HepG2 (cell line): ENCODE measurements at regions not wholly inside any gene's neighbourhood (a gene's known extent, or its start where the extent isn't known, plus 50 kb on each side); places are given as distances from the start of the nearest gene placed in this dataset.

Experiments
- ATAC-seq: fragments of 200-7000 bp; cut with Tn5 transposase; 3 replicates; pipeline ENCODE4 v1.9.1; 2020; ENCODE audit warnings: mild to moderate bottlenecking, moderate library complexity
- BruUV-seq: library from RNA; stranded (reverse); fragments of 400-500 nt; replicated peaks from 2 replicates; lab custom pipeline; 2021; lab: Mats Ljungman, UMichigan
- CTCF ChIA-PET: fragments of 300-600 bp; formaldehyde crosslinking; extraction: SDS; loops from one replicate; lab custom pipeline; 2021; ENCODE audit warnings: low total read pairs, inconsistent platforms, low intra/inter-chr PET ratio; lab: Yijun Ruan, JAX
- POLR2A ChIA-PET: fragments of 350-600 bp; sonication (Branson Sonifier 250); formaldehyde crosslinking; loops from one replicate; lab custom pipeline; 2020; ENCODE audit warnings: antibody characterized with exemption, inconsistent platforms; lab: Yijun Ruan, JAX
- DNase-seq: peaks from one replicate; pipeline ENCODE4 v3.0.0-alpha.2; 2015; ENCODE audit warnings: low spot score
- FAIRE-seq: peaks from 3 replicates; lab custom pipeline; 2011; peaks lifted over from hg19 to GRCh38; lab: Jason Lieb, UNC
- H2AFZ ChIP-seq: one replicate; pipeline ENCODE4 v1.6.1; 2011; ENCODE audit warnings: low read length, inconsistent platforms
- H3K27ac ChIP-seq: fragments of 300-600 bp; 3 replicates; pipeline ENCODE4 v1.8.0; 2011; ENCODE audit warnings: mixed run types, mild to moderate bottlenecking, mixed read lengths, low read length, inconsistent platforms; ENCODE audit not compliant: insufficient read depth; ENCODE audit errors: extremely low read length
- H3K27me3 ChIP-seq, 2 experiments: fragments of 200-600 bp in 1 of 2; 2 replicates in 1 of 2; 3 replicates in 1 of 2; pipeline versions ENCODE4 v1.6.0 to v1.8.0; 2011; ENCODE audit warnings: low read length in 2 of 2, mild to moderate bottlenecking in 2 of 2, moderate library complexity in 2 of 2, inconsistent platforms in 1 of 2; ENCODE audit not compliant: insufficient read depth in 2 of 2, control insufficient read depth in 1 of 2
- H3K36me3 ChIP-seq, 2 experiments: fragments of 200-600 bp in 1 of 2; replicated peaks in 1 of 2; 2 replicates in 1 of 2; 3 replicates in 1 of 2; pipeline versions ENCODE4 v1.5.1 to v1.8.0; 2011; ENCODE audit warnings: low read length in 2 of 2, inconsistent platforms in 1 of 2; ENCODE audit not compliant: insufficient read depth in 2 of 2, control insufficient read depth in 1 of 2
- H3K4me1 ChIP-seq: 2 replicates; pipeline ENCODE4 v1.5.1; 2012; ENCODE audit warnings: low read length, inconsistent platforms; ENCODE audit not compliant: insufficient read depth
- H3K4me2 ChIP-seq: 2 replicates; pipeline ENCODE4 v1.6.0; 2011; ENCODE audit warnings: low read depth, low read length, inconsistent platforms
- H3K4me3 ChIP-seq, 3 experiments: fragments of 200-600 bp in 1 of 3; sonication (generic), shearing (Covaris generic) in 1 of 3; replicated peaks in 1 of 3; 2 replicates each; pipeline ENCODE4 v1.5.1; 2011 to 2016; ENCODE audit warnings: low read length in 3 of 3, inconsistent platforms in 2 of 3, low read depth in 2 of 3, mild to moderate bottlenecking in 2 of 3, control low read depth in 1 of 3, mixed read lengths in 1 of 3; ENCODE audit not compliant: insufficient read depth in 1 of 3
- H3K79me2 ChIP-seq: one replicate; pipeline ENCODE4 v1.6.1; 2011; ENCODE audit warnings: low read length, inconsistent platforms; ENCODE audit not compliant: insufficient read depth
- H3K9ac ChIP-seq: 2 replicates; pipeline ENCODE4 v1.6.0; 2011; ENCODE audit warnings: mild to moderate bottlenecking, low read depth, low read length, inconsistent platforms; ENCODE audit not compliant: insufficient read depth
- H3K9me3 ChIP-seq: 2 replicates; pipeline ENCODE4 v1.5.1; 2012; ENCODE audit warnings: mild to moderate bottlenecking, low read length
- H4K20me1 ChIP-seq: 2 replicates; pipeline ENCODE4 v1.6.0; 2011; ENCODE audit warnings: inconsistent platforms, mild to moderate bottlenecking, low read length, moderate library complexity; ENCODE audit not compliant: insufficient read depth
- RBFOX2 ChIP-seq: fragments of 200-400 bp; formaldehyde crosslinking; IDR thresholded peaks from 2 replicates; pipeline ENCODE4 v1.6.1; 2017; ENCODE audit warnings: low read depth, mild to moderate bottlenecking, low read length
- WGBS: methylation state at CpG from one replicate; pipeline ENCODE4 v1.1.6; 2017; ENCODE audit warnings: low lambda C conversion rate; 5-methylcytosine and 5-hydroxymethylcytosine counted together
- in situ Hi-C: cut with HindIII; loops from 2 replicates; pipeline ENCODE4 v1.10.0; 2017; ENCODE audit warnings: low pct_unique_long_range_greater_than_20kb; ENCODE audit not compliant: extremely low pct_ligation_motif_present
- intact Hi-C: fragments of 100-400 bp; cut with micrococcal nuclease; formaldehyde crosslinking; loops from one replicate; pipeline ENCODE4 v1.10.0; 2022; ENCODE audit not compliant: unreplicated experiment
- TF ChIP-seq, protein P1 (sequence below): sonication (generic); formaldehyde crosslinking; IDR thresholded peaks from 2 replicates; pipeline ENCODE4 v1.8.0; 2022; ENCODE audit warnings: mild to moderate bottlenecking, missing genetic modification reagents, borderline replicate concordance
- TF ChIP-seq, protein P2 (sequence below): fragments of 450-650 bp; IDR thresholded peaks from 2 replicates; pipeline ENCODE4 v1.6.1; 2016

DNA sequence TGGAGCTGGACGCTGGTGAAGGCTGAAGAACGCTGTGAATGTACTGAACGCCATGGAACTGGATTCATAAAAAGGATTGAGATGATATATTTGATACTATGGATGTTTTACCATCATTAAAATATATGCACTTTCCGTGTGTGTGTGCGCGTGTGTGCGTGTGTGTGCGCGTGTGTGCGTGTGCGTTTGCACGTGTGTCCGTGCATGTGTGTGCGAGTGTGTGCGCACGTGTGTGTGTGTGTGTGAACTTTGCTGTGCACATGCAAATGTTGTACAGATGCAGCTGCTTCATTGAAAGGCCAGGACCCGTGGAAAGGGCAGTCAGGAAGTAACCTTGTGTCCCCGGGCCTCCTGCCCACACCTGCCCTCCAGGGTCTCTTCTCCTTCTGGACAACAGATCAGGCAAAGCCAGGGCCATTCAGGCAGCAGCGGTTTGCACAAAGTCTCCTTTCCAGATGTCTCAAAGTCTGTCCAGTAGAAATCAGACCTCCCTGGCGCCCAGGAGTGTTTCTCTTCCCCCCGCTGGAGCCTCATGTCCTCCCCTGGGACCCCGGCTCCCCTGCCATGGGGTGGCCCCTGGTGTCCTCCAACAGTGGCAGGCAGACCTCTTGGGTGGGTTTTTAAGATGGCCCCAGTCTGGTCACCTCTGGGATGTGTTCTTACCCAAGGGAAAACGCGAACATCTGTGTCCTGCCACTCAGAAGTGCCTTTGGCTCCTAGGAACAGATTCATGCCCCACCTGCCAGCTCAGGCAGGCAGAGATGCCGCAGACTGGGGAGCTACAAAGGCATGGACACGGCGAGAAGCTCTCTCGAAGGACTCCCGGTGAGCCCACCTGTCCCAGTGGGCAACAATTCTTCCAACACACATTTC lies 86.1 kb upstream of the GPC1 start:
- Histone ChIP-seq H3K9me3 (peaks cover 11% of the 10 kb centered on the region; the same call in 1 of the 2 replicates), H3K9ac (no peak overlapping the region), H2AFZ (no peak overlapping the region), H3K4me1 (no peaks in the 10 kb centered on the region), H3K27ac (no peak overlapping the region), H3K79me2 (no peaks in the 10 kb centered on the region), H3K4me3 (no peak overlapping the region), H3K4me2 (no peak overlapping the region), H3K36me3 (no peaks in the 10 kb centered on the region), H3K27me3 (peaks cover 17 to 89% of the 10 kb centered on the region in 2 experiments; a peak in 4 of 5 replicates), H4K20me1 (0 out of 2 replicates have a peak, but pooled peaks cover 6% of the 10 kb centered on the region)
- DNase-seq (no peak), ATAC-seq (no peak), FAIRE-seq (no peak)
- CTCF ChIA-PET, result no interaction called here
- 44% methylated on average over 27 of the region's 29 CpGs for WGBS
- intact Hi-C loops, result loop anchor here (10.0 kb wide), 1 partner anchor 115 kb away; no protein-coding TSS in a partner anchor
- POLR2A ChIA-PET, result no interaction called here
- BruUV-seq, result no TSS peak
- TF ChIP-seq, protein P1, sequence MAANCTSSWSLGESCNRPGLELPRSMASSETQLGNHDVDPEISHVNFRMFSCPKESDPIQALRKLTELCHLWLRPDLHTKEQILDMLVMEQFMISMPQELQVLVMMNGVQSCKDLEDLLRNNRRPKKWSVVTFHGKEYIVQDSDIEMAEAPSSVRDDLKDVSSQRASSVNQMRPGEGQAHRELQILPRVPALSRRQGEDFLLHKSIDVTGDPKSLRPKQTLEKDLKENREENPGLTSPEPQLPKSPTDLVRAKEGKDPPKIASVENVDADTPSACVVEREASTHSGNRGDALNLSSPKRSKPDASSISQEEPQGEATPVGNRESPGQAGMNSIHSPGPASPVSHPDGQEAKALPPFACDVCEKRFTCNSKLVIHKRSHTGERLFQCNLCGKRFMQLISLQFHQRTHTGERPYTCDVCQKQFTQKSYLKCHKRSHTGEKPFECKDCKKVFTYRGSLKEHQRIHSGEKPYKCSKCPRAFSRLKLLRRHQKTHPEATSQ (CRISPR knock-in tag), result no peak
- TF ChIP-seq, protein P2, sequence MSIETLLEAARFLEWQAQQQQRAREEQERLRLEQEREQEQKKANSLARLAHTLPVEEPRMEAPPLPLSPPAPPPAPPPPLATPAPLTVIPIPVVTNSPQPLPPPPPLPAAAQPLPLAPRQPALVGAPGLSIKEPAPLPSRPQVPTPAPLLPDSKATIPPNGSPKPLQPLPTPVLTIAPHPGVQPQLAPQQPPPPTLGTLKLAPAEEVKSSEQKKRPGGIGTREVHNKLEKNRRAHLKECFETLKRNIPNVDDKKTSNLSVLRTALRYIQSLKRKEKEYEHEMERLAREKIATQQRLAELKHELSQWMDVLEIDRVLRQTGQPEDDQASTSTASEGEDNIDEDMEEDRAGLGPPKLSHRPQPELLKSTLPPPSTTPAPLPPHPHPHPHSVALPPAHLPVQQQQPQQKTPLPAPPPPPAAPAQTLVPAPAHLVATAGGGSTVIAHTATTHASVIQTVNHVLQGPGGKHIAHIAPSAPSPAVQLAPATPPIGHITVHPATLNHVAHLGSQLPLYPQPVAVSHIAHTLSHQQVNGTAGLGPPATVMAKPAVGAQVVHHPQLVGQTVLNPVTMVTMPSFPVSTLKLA, result peak; percentile 86
- TF ChIP-seq RBFOX2, result no peak
- in situ Hi-C loops, result no loop called here
